ENCODE measurements at regions not wholly inside any gene's neighbourhood (a gene's known extent, or its start where the extent isn't known, plus 50 kb on each side); places are given as distances from the start of the nearest gene placed in this dataset.

DNA sequence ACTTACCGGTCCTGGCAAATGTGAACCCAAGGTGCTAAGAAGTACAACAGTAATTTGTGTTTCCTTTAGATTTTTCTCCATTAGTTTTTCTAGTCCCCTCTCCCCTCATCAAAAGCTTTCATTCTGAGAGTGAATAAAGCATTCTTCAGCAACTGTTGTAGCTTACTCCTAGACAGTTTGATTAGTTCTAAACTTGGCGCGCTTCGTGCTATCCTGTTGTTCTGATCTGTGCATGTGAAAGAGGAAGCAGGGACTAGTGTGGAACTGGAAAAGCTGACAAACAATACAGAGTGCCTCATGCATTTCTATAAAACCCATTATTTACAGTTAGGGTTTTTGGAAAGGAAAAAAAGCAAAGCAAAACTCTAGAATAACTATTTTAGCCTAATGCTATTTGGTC, 556.9 kb upstream of the SLIT2 start:
- H4K8ac ChIP-seq (replicated peaks; ENCODE audit: insufficient read length, low read depth, low read length), result no peak overlapping the region
- H3K4me1 ChIP-seq (ENCODE audit: insufficient read depth, low read length), result no peaks in the 10 kb centered on the region; the same call in 1 of the 2 replicates
- H3K27me3 Mint-ChIP-seq (ENCODE audit: low read depth), result no peaks in the 10 kb centered on the region
- peaks cover 0 to 5% (median 0%) of the 10 kb centered on the region in 3 experiments; a peak in 2 of 7 replicates for H3K36me3 Mint-ChIP-seq (ENCODE audit: insufficient read depth in 1 of 3, low read depth in 3 of 3)
- no peak overlapping the region for H4K91ac ChIP-seq (ENCODE audit: insufficient read length, low read depth, low read length)
- no peak overlapping the region for H3K56ac ChIP-seq (ENCODE audit: insufficient read length, low read depth, low read length)
- H3K27ac ChIP-seq (ENCODE audit: insufficient read length, low read depth, low read length), result no peak overlapping the region
- peaks cover 5 to 13% of the 10 kb centered on the region in 2 experiments; a peak in 4 of 5 replicates for H3K9me3 Mint-ChIP-seq
- no peak overlapping the region for H3K4me3 Mint-ChIP-seq
- no peaks in the 10 kb centered on the region for H3K27me3 ChIP-seq (ENCODE audit: insufficient read depth, low read length)
- no peak overlapping the region for H2BK15ac ChIP-seq (ENCODE audit: low read depth, low read length)
- H2AFZ ChIP-seq (ENCODE audit: low read length), result no peak overlapping the region
- H2BK5ac ChIP-seq (ENCODE audit: insufficient read length, low read length), result no peak overlapping the region
- no peak overlapping the region for H3K4me2 ChIP-seq (ENCODE audit: insufficient read depth, insufficient read length, low read length)
- no peak overlapping the region for H4K5ac ChIP-seq (ENCODE audit: insufficient read length, low read depth, low read length)
- DNase-seq, result no peak
- H2BK12ac ChIP-seq (ENCODE audit: insufficient read length, low read depth, low read length), result no peak overlapping the region
- peaks cover 5 to 7% of the 10 kb centered on the region in 2 experiments for H3K4me1 Mint-ChIP-seq
- no peak overlapping the region for H2BK20ac ChIP-seq (ENCODE audit: low read depth, low read length, poor library complexity, severe bottlenecking)
- H3K79me1 ChIP-seq (ENCODE audit: insufficient read depth, low read depth, low read length, poor library complexity, severe bottlenecking), result no peaks in the 10 kb centered on the region
- H4K20me1 ChIP-seq (ENCODE audit: control insufficient read depth, insufficient read depth, insufficient read length), result no peaks in the 10 kb centered on the region
- no peak overlapping the region for H3K14ac ChIP-seq (ENCODE audit: insufficient read depth, low read length)
- H3K23me2 ChIP-seq (ENCODE audit: insufficient read length, low read depth, low read length, poor library complexity, severe bottlenecking), result no peaks in the 10 kb centered on the region
- no peak overlapping the region for H2BK120ac ChIP-seq (ENCODE audit: low read depth, low read length, poor library complexity, severe bottlenecking)
- no peak overlapping the region for H3K27ac Mint-ChIP-seq
- H3K4ac ChIP-seq (ENCODE audit: low read depth, low read length), result no peak overlapping the region
- H3K9me3 ChIP-seq (ENCODE audit: control insufficient read depth, low read depth, low read length), result no peaks in the 10 kb centered on the region
- H3T11ph ChIP-seq (ENCODE audit: low read length), result no peak overlapping the region
- H3K23ac ChIP-seq (ENCODE audit: insufficient read length, low read depth, low read length), result no peak overlapping the region
- TF ChIP-seq, protein P1, sequence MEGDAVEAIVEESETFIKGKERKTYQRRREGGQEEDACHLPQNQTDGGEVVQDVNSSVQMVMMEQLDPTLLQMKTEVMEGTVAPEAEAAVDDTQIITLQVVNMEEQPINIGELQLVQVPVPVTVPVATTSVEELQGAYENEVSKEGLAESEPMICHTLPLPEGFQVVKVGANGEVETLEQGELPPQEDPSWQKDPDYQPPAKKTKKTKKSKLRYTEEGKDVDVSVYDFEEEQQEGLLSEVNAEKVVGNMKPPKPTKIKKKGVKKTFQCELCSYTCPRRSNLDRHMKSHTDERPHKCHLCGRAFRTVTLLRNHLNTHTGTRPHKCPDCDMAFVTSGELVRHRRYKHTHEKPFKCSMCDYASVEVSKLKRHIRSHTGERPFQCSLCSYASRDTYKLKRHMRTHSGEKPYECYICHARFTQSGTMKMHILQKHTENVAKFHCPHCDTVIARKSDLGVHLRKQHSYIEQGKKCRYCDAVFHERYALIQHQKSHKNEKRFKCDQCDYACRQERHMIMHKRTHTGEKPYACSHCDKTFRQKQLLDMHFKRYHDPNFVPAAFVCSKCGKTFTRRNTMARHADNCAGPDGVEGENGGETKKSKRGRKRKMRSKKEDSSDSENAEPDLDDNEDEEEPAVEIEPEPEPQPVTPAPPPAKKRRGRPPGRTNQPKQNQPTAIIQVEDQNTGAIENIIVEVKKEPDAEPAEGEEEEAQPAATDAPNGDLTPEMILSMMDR (conservative IDR thresholded peaks at IDR 0.05), result no peak
- H3K79me2 ChIP-seq (ENCODE audit: insufficient read depth, low read length), result no peaks in the 10 kb centered on the region
- no peak overlapping the region for H3K18ac ChIP-seq (ENCODE audit: insufficient read length, low read depth, low read length)
- no CpG with 5 or more reads among the region's 4 CpGs for WGBS (ENCODE audit: extremely low coverage, insufficient read length, low lambda C conversion rate)
- H3K9ac ChIP-seq (ENCODE audit: extremely low read depth, insufficient read length, low read length), result no peak overlapping the region
- H2AK5ac ChIP-seq (ENCODE audit: insufficient read length, low read length), result no peak overlapping the region
